Activated T-cell treated with anti-CD3 and anti-CD28 coated beads, Interleukin-2, amount 50 U/mL, for 4 hours (primary cell): ENCODE measurements at regions not wholly inside any gene's neighbourhood (a gene's known extent, or its start where the extent isn't known, plus 50 kb on each side); places are given as distances from the start of the nearest gene placed in this dataset.

Experiments used
- ATAC-seq, 2 donors: fragments of 200-7000 bp; cut with Tn5 transposase; one replicate each; pipeline ENCODE4 v1.10.0; 2021
- DNase-seq: peaks from one replicate; pipeline ENCODE4 v3.0.0-alpha.2; 2020
- H3K27me3 Mint-ChIP-seq: one replicate; pipeline ENCODE4 v1.8.0; 2021; ENCODE audit warnings: low read depth, mixed read lengths
- H3K36me3 Mint-ChIP-seq: one replicate; pipeline ENCODE4 v1.8.0; 2022; ENCODE audit warnings: mixed read lengths; ENCODE audit not compliant: insufficient read depth
- H3K4me1 Mint-ChIP-seq: one replicate; pipeline ENCODE4 v1.8.0; 2021; ENCODE audit warnings: low read depth, mixed read lengths
- H3K4me3 Mint-ChIP-seq: one replicate; pipeline ENCODE4 v1.8.0; 2021; ENCODE audit warnings: mild to moderate bottlenecking, moderate library complexity, mixed read lengths
- H3K9me3 Mint-ChIP-seq: one replicate; pipeline ENCODE4 v1.8.0; 2021; ENCODE audit warnings: mixed read lengths

DNA sequence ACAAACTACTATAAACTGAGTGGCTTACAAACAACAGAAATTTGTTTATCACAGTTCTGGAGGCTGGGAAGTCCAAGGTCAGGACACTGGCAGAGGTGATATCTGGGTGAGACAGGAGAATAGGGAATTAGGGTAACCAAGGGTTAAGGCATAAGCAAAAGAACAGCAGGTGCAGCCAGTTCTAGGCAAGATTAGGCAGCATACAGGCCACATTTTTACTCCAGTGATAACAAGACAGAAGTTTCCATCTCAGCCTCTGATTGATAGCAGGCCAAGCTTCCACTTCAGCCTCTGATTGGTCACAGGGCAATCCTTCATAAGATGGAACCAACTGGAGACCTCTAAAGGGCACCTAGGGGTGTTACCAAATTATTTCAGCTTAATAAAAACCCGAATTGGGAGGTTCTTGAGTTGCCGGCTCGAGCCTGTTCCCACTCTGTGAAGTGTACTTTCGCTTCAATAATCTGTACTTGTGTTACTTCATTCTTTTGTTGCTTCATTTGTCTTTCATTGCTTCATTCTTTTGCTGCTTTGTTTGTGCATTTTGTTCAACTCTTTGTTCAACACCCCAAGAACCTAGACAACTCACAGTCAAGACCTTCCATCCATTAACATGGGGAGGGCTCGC lies 185.6 kb downstream of the TOMM20 start:
- no peaks in the 10 kb centered on the region for H3K36me3 Mint-ChIP-seq
- H3K9me3 Mint-ChIP-seq, result no peaks in the 10 kb centered on the region
- ATAC-seq (no peak), DNase-seq (no peak)
- H3K4me3 Mint-ChIP-seq, result no peak overlapping the region
- peaks cover 16% of the 10 kb centered on the region for H3K4me1 Mint-ChIP-seq
- H3K27me3 Mint-ChIP-seq, result no peaks in the 10 kb centered on the region

DNA sequence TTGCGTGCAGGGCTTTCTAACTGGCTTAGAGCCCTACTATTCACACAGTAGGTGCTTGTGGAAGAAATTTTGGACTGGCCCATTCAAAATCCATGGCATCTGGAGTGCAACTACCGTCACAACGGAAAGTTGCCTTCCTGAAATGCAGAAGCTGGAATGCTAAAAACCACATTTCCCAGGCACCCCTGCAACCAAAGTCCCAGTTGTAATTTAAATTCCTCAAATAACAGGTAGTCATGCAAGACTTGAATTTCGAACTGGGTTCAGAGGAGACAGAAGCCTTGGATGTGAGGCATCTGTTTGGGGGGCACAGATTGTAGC lies 186.7 kb downstream of the TOMM20 start:
- ATAC-seq (no peak), DNase-seq (no peak)
- no peaks in the 10 kb centered on the region for H3K9me3 Mint-ChIP-seq
- no peak overlapping the region for H3K4me3 Mint-ChIP-seq
- H3K27me3 Mint-ChIP-seq, result no peaks in the 10 kb centered on the region
- no peaks in the 10 kb centered on the region for H3K36me3 Mint-ChIP-seq
- H3K4me1 Mint-ChIP-seq, result peaks cover 23% of the 10 kb centered on the region

DNA sequence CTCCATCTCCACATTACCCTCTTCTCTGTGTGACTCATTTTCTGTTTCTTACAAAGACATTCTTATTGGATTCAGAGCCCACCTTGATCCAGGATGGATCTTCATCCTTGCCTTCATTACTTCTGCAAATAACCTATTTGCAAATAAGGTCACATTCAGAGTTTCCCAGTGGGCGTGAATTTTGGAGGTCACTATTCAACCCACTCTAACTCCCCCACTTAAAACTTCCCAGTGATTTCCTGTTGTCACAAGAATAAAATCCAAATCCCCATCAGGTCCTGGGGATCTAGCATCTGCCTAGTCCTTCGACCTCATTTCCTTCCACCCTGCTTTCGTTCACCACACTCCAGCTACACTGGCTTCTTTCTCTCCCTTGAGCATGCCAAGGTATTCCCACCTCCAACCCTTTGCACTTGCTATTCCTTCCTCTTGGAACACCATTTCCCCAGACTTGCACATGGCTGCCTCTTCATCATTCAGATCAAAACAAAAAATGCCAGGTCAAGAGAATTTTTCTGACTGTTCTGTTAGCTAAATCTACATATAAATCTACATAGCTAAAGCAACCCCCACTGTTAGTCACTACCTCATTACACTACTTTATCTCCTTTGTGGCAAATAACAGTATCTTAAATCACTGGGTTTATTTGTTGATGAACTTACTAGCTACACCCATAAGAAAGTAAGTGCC lies 187.2 kb downstream of the TOMM20 start:
- Mint-ChIP-seq H3K27me3 (no peaks in the 10 kb centered on the region), H3K4me3 (no peak overlapping the region), H3K4me1 (peaks cover 27% of the 10 kb centered on the region), H3K36me3 (no peaks in the 10 kb centered on the region), H3K9me3 (no peaks in the 10 kb centered on the region)
- DNase-seq (no peak), ATAC-seq (peak in 1 of 2 donors; percentile 74)

DNA sequence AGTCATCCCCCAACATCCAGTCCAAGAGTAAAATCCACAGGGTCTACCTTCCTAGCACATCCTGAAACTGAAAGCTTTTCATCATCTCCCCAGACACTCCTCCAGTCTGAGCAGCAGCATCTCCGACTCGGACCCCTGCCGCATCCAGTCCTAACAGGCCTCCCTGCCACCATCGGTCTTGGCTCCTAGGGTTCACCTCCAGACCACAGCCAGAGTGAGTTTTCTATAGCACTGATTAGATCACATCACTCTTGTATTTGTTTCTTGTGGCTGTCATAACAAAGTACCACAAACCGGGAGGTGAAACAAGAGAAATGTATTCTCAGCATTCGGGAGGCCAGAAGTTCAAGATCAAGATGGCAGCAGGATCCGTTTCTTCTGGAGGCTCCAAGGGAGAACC lies 187.8 kb downstream of the TOMM20 start:
- Mint-ChIP-seq H3K27me3 (no peaks in the 10 kb centered on the region), H3K4me1 (peaks cover 29% of the 10 kb centered on the region), H3K9me3 (no peaks in the 10 kb centered on the region), H3K36me3 (no peaks in the 10 kb centered on the region), H3K4me3 (no peak overlapping the region)
- DNase-seq (no peak), ATAC-seq (no peak)

DNA sequence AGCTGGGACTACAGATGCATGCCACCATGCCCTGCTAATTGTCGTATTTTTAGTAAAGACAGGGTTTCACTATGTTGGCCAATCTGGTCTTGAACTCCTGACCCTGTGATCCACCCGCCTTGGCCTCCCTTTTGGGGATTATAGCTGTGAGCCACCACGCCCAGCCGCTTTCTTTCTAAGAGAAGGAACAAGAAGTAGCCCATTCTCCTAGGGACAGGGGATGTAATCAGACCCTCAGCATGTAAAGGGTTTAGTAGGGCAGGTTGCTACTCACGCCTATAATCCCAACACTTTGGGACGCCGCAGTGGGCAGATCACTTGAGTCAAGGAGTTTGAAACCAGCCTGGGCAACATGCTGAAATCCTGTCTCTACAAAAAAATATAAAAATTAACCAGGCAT lies 189.7 kb downstream of the TOMM20 start:
- H3K9me3 Mint-ChIP-seq, result no peaks in the 10 kb centered on the region
- DNase-seq, result no peak
- ATAC-seq, result no peak
- no peaks in the 10 kb centered on the region for H3K36me3 Mint-ChIP-seq
- H3K4me3 Mint-ChIP-seq, result no peak overlapping the region
- no peaks in the 10 kb centered on the region for H3K27me3 Mint-ChIP-seq
- H3K4me1 Mint-ChIP-seq, result peaks cover 18% of the 10 kb centered on the region

DNA sequence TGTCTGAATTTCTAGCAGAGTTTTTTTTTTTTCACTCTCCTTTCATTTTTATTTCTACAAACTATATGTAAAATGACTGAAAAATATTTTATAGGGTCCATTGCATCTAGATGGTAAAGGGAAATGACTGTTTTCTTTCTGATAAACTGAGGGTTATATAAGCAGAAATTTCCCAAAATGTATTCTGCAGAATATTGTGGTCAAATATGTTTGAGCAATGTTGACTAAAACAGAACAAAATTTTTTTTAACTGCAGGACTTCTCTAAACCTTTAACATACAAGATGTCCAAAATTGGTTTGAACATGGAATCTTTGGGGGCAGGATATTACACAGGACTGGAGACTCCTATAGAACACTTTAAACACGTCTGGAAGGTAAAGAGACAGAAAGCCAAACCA lies 190.5 kb downstream of the TOMM20 start:
- ATAC-seq (no peak), DNase-seq (no peak)
- no peaks in the 10 kb centered on the region for H3K27me3 Mint-ChIP-seq
- no peaks in the 10 kb centered on the region for H3K36me3 Mint-ChIP-seq
- peaks cover 21% of the 10 kb centered on the region for H3K4me1 Mint-ChIP-seq
- no peaks in the 10 kb centered on the region for H3K9me3 Mint-ChIP-seq
- no peak overlapping the region for H3K4me3 Mint-ChIP-seq

DNA sequence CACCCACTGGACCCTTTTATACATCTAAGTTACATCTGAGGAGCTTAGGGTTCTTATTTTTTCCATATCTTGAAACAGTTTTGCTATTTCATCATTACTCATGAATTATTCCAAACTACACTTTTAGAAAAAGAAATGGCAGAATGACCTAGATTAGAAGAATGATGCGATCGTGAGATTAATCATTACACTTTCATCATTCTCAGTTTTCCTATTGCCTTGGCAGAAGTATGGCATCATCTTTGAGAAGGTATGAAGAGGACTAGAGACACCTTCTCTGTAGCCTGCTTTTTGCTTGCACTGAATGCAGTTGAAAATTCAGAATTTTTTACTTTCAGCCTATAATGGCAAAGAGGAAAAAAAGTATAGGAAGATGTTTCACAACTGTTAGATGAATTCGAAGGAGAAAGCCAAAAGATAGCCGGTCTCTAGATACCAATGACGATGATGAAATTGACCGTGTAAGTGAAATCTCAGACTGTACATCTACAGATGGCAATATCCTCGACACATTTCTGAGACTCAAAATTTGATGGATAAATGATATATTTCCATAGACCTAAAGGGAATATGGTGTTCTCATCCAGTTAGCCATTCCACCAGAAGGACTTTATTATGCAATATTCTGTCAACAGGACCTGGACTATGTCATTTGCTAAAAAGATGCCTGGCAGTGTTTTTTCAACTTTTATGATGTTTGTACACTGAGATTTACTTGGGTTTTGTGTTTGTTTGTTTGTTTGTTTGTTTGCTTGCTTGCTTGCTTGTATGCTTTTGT lies 191.8 kb downstream of the TOMM20 start:
- Mint-ChIP-seq H3K4me3 (no peak overlapping the region), H3K27me3 (no peaks in the 10 kb centered on the region), H3K9me3 (no peaks in the 10 kb centered on the region), H3K36me3 (no peaks in the 10 kb centered on the region), H3K4me1 (peaks cover 25% of the 10 kb centered on the region)
- ATAC-seq, result peak; percentile 43 to 46
- no peak for DNase-seq

DNA sequence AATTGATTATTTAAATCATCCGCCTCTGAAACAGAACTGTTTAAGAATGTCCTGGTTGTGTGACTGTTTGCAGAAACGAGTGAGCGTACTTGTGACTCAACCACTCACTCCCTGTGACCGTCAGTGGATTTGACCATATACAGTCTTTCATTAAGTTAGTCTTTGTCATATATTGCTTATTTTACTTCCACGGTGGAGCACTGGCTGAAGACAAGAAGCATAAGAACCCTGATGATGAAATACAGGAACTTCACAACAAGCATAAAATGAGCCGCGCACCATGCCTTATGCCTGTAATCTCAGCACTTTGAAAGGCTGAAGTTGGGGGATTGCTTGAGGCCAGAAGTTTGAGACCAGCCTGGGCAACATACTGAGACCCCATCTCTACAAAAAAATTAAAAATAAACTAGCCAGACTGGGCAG lies 194.0 kb downstream of the TOMM20 start:
- no peak for DNase-seq
- H3K36me3 Mint-ChIP-seq, result no peaks in the 10 kb centered on the region
- ATAC-seq, result no peak
- H3K4me1 Mint-ChIP-seq, result peaks cover 25% of the 10 kb centered on the region
- no peaks in the 10 kb centered on the region for H3K9me3 Mint-ChIP-seq
- H3K4me3 Mint-ChIP-seq, result no peak overlapping the region
- no peaks in the 10 kb centered on the region for H3K27me3 Mint-ChIP-seq

DNA sequence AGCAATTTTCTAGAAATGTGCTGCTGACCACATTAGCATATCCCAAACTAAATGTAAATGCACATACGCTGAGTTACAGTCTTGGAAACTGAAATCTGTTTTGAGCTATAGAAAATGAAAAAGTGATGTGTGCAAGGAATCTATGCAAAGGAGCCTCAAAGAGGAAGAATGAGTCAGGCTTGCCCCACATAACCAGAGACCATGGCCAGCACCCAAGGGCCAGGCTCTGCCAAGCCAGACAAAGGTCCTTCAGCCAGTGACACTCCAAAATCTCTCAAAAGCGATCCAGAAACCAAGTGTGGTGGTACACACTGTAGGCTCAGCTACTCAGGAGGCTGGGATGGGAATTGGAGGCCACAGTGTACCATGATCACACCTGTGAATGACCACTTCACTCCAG lies 195.2 kb downstream of the TOMM20 start:
- DNase-seq, result no peak
- H3K4me1 Mint-ChIP-seq, result peaks cover 32% of the 10 kb centered on the region
- no peak overlapping the region for H3K4me3 Mint-ChIP-seq
- H3K27me3 Mint-ChIP-seq, result no peaks in the 10 kb centered on the region
- H3K9me3 Mint-ChIP-seq, result no peaks in the 10 kb centered on the region
- no peaks in the 10 kb centered on the region for H3K36me3 Mint-ChIP-seq
- ATAC-seq, result peak; percentile 74 to 79

DNA sequence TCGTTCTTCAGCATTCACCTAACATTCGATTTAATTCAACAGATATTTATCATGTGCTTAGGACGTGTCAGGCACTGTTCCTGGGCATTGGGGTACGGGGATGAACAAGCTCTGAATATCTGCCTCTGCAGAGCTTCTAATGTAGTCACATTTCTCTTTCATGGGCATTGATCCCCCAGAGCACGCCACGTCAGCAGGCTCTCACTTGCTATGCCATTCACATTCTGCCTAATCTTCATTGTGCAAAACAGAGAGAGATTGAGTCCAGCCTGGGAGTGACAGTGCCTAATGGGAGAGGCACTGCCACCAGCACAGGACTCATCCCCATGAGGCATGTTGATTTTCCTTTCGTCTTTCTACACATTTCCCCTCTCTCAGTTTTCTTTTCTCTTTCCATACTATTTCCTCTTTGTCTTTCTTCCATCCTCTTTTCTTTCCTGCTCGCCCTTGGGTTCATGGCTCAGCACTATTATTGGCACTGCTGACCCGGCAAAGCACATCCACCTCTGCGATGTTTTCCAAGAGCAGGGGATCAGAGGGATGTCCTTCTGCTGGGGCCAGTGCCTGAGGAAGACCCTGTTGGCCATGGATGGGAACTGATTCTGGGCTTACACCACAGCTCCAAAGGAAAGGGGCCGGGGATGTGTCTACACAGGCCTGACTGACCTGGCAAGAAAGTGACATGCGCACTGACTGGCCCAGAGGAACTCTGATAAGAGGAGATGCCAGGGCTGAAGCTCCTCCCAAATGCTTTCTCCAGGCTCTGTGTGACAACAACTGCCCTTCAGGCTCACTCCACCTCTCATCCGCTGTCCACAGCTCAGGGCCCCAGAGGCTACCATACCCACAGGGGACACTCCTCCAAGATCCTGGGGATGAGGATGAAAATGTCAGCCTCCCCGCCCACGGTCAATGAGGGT lies 195.9 kb downstream of the TOMM20 start:
- H3K4me3 Mint-ChIP-seq, result no peak overlapping the region
- H3K27me3 Mint-ChIP-seq, result no peaks in the 10 kb centered on the region
- peaks cover 38% of the 10 kb centered on the region for H3K4me1 Mint-ChIP-seq
- no peaks in the 10 kb centered on the region for H3K36me3 Mint-ChIP-seq
- H3K9me3 Mint-ChIP-seq, result no peaks in the 10 kb centered on the region
- ATAC-seq (no peak), DNase-seq (no peak)

DNA sequence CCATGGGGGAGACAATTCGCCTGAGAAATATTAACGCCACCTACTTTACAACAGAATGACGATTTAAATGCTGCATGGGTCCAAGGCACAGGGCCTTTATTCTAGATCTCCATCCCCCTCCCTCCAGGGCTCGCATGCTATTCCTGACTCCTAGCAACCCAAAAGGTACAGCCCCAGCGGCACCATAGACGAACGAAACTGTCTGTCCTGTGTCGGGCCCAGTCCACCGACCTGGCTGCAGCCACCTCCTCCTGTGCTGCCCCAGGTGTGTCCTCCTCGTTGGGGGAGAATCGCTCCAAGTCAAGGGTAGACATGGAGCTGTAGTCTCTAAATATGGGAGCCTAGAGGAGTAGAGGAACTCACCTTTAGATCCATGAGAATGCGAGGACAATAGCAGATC lies 196.5 kb downstream of the TOMM20 start:
- Mint-ChIP-seq H3K36me3 (no peaks in the 10 kb centered on the region), H3K27me3 (no peaks in the 10 kb centered on the region), H3K4me3 (no peak overlapping the region), H3K9me3 (no peaks in the 10 kb centered on the region), H3K4me1 (peaks cover 40% of the 10 kb centered on the region)
- DNase-seq (no peak), ATAC-seq (no peak)

DNA sequence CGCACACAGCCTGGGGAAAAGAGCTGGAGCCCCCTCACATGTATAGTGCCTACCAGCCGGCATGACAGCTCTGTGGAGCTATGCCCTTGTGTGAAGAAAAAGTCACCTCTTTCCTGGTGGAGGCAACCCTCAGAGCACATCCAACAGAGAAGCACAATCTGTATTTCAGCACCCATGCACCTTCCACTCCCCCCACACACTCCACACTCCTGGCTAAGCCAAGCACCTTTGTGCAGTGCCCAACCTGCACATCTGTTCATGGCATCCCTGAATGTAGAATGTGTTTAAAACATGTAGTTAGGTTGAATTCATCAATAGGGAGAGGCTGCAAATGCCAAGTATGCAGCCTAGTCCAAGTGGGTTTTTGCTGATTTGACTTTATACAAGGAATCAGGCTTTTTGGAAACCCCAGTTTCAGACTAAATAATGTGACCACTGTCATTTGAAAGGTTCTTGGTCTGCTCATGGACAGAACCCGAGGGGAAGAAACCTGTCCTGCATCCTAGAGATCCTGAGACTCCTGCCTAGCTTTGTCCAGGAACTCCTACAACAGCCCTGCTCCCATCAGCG lies 197.1 kb downstream of the TOMM20 start:
- Mint-ChIP-seq H3K4me1 (peaks cover 41% of the 10 kb centered on the region), H3K27me3 (no peaks in the 10 kb centered on the region), H3K9me3 (no peaks in the 10 kb centered on the region), H3K36me3 (no peaks in the 10 kb centered on the region), H3K4me3 (no peak overlapping the region)
- ATAC-seq, result no peak
- DNase-seq, result no peak

DNA sequence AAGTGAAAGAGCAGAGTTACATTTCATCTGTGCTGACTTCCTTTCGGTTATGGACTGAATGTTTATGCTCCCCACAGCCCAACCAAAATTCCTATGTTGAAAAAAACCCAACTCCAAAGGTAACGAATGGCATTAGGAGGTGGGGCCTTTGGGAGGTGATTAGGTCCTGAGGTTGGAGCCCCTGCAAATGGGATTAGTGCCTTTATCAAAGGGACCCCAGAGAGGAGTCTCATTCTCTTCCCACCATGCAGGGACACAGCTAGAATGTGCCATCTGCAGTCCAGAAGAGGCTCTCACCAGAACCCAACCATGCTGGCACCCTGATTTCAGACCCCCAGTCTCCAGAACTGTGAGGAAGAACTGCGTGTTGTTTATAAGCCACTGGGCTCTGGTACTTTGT lies 199.3 kb downstream of the TOMM20 start:
- no peaks in the 10 kb centered on the region for H3K9me3 Mint-ChIP-seq
- H3K4me1 Mint-ChIP-seq, result peaks cover 50% of the 10 kb centered on the region
- H3K4me3 Mint-ChIP-seq, result no peak overlapping the region
- H3K36me3 Mint-ChIP-seq, result no peaks in the 10 kb centered on the region
- DNase-seq, result no peak
- H3K27me3 Mint-ChIP-seq, result no peaks in the 10 kb centered on the region
- ATAC-seq, result no peak

DNA sequence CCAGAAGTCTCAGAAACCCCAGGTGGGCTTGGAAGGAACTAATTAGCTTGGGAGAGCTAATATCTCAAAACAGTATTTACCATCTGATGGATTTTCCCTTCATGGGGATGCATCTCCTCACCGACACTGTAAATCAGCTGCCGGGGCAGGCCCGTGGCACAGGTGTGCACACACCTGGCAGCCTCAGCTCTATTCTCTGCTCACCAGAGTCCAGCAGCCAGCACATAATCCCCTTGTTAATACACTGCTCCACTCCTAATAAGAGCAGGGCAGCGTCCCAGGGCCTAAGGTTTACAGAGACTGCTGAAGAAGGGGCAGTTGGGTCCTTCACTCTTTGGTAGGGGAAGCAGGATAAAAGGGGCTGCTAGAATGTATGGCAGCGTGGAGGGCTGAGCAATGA lies 200.0 kb downstream of the TOMM20 start:
- no peaks in the 10 kb centered on the region for H3K27me3 Mint-ChIP-seq

More for the DNA sequence above, 200.0 kb downstream of the TOMM20 start:
- Mint-ChIP-seq H3K4me1 (peaks cover 49% of the 10 kb centered on the region), H3K4me3 (no peak overlapping the region), H3K9me3 (no peaks in the 10 kb centered on the region), H3K36me3 (no peaks in the 10 kb centered on the region)
- no peak for ATAC-seq
- no peak for DNase-seq
